H9 (cell line): ENCODE measurements at regions not wholly inside any gene's neighbourhood (a gene's known extent, or its start where the extent isn't known, plus 50 kb on each side); places are given as distances from the start of the nearest gene placed in this dataset.

Experiments
- DNase-seq: peaks from one replicate; pipeline ENCODE4 v3.0.0-alpha.2; 2017
- H2AFZ ChIP-seq: one replicate; pipeline ENCODE4 v1.6.1; 2013; ENCODE audit warnings: mild to moderate bottlenecking, low read length, control low read depth, moderate library complexity
- H2AK5ac ChIP-seq: 2 replicates; pipeline ENCODE4 v1.6.1; 2013; ENCODE audit warnings: low read length, control low read depth, mixed read lengths; ENCODE audit not compliant: insufficient read length
- H2BK120ac ChIP-seq: one replicate; pipeline ENCODE4 v1.6.1; 2013; ENCODE audit warnings: low read depth, mild to moderate bottlenecking, low read length, control low read depth, inconsistent platforms; ENCODE audit not compliant: poor library complexity, severe bottlenecking
- H2BK12ac ChIP-seq: 2 replicates; pipeline ENCODE4 v1.6.1; 2013; ENCODE audit warnings: low read length, control low read depth, mixed read lengths, low read depth; ENCODE audit not compliant: insufficient read length
- H2BK15ac ChIP-seq: 2 replicates; pipeline ENCODE4 v1.6.1; 2013; ENCODE audit warnings: low read depth, low read length, control low read depth
- H2BK20ac ChIP-seq: one replicate; pipeline ENCODE4 v1.6.1; 2013; ENCODE audit warnings: low read depth, mild to moderate bottlenecking, low read length, control low read depth, inconsistent platforms; ENCODE audit not compliant: poor library complexity, severe bottlenecking
- H2BK5ac ChIP-seq: 2 replicates; pipeline ENCODE4 v1.6.1; 2013; ENCODE audit warnings: low read length, control low read depth, mixed read lengths; ENCODE audit not compliant: insufficient read length
- H3K14ac ChIP-seq: 2 replicates; pipeline ENCODE4 v1.6.1; 2013; ENCODE audit warnings: low read length, control low read depth; ENCODE audit not compliant: insufficient read depth
- H3K18ac ChIP-seq: 2 replicates; pipeline ENCODE4 v1.6.1; 2013; ENCODE audit warnings: low read depth, mild to moderate bottlenecking, mixed read lengths, low read length, control low read depth; ENCODE audit not compliant: insufficient read length
- H3K23ac ChIP-seq: 2 replicates; pipeline ENCODE4 v1.6.1; 2013; ENCODE audit warnings: low read length, control low read depth, mixed read lengths, low read depth; ENCODE audit not compliant: insufficient read length
- H3K23me2 ChIP-seq: 2 replicates; pipeline ENCODE4 v1.6.1; 2013; ENCODE audit warnings: low read depth, mild to moderate bottlenecking, mixed read lengths, low read length, control low read depth; ENCODE audit not compliant: insufficient read length, poor library complexity, severe bottlenecking
- H3K27ac ChIP-seq: 2 replicates; pipeline ENCODE4 v1.5.1; 2013; ENCODE audit warnings: low read length, control low read depth, mixed read lengths, low read depth; ENCODE audit not compliant: insufficient read length
- H3K27me3 ChIP-seq: 2 replicates; pipeline ENCODE4 v1.6.1; 2013; ENCODE audit warnings: low read length, control low read depth, inconsistent platforms; ENCODE audit not compliant: insufficient read depth
- H3K4ac ChIP-seq: 2 replicates; pipeline ENCODE4 v1.6.1; 2013; ENCODE audit warnings: low read depth, mild to moderate bottlenecking, control low read depth, inconsistent platforms, low read length, moderate library complexity
- H3K4me1 ChIP-seq: 2 replicates; pipeline ENCODE4 v1.6.1; 2013; ENCODE audit warnings: low read length, control low read depth, inconsistent platforms; ENCODE audit not compliant: insufficient read depth
- H3K4me2 ChIP-seq: 2 replicates; pipeline ENCODE4 v1.6.1; 2013; ENCODE audit warnings: low read length, control low read depth, mixed read lengths; ENCODE audit not compliant: insufficient read length, insufficient read depth
- H3K56ac ChIP-seq: 2 replicates; pipeline ENCODE4 v1.6.1; 2013; ENCODE audit warnings: low read depth, mild to moderate bottlenecking, mixed read lengths, low read length, control low read depth; ENCODE audit not compliant: insufficient read length
- H3K79me1 ChIP-seq: 2 replicates; pipeline ENCODE4 v1.6.1; 2013; ENCODE audit warnings: low read depth, mild to moderate bottlenecking, moderate library complexity, low read length, control low read depth, inconsistent platforms; ENCODE audit not compliant: insufficient read depth, poor library complexity, severe bottlenecking
- H3K79me2 ChIP-seq: 2 replicates; pipeline ENCODE4 v1.6.1; 2013; ENCODE audit warnings: low read length, control low read depth, inconsistent platforms; ENCODE audit not compliant: insufficient read depth
- H3K9ac ChIP-seq: 2 replicates; pipeline ENCODE4 v1.6.1; 2013; ENCODE audit warnings: low read length, control low read depth, mixed read lengths; ENCODE audit not compliant: insufficient read length; ENCODE audit errors: extremely low read depth
- H3K9me3 ChIP-seq: one replicate; pipeline ENCODE4 v1.6.1; 2013; ENCODE audit warnings: low read depth, low read length, inconsistent platforms; ENCODE audit not compliant: control insufficient read depth
- H3T11ph ChIP-seq: one replicate; pipeline ENCODE4 v1.6.1; 2013; ENCODE audit warnings: mild to moderate bottlenecking, low read length, control low read depth, inconsistent platforms
- H4K20me1 ChIP-seq: one replicate; pipeline ENCODE4 v1.6.1; 2013; ENCODE audit not compliant: control insufficient read depth, insufficient read length, insufficient read depth
- H4K5ac ChIP-seq: 2 replicates; pipeline ENCODE4 v1.6.1; 2013; ENCODE audit warnings: low read depth, mild to moderate bottlenecking, mixed read lengths, low read length, control low read depth; ENCODE audit not compliant: insufficient read length
- H4K8ac ChIP-seq: replicated peaks from 2 replicates; pipeline ENCODE4 v1.6.1; 2013; ENCODE audit warnings: low read length, control low read depth, mixed read lengths, low read depth; ENCODE audit not compliant: insufficient read length
- H4K91ac ChIP-seq: 2 replicates; pipeline ENCODE4 v1.6.1; 2013; ENCODE audit warnings: low read depth, mild to moderate bottlenecking, moderate library complexity, mixed read lengths, low read length, control low read depth; ENCODE audit not compliant: insufficient read length
- H3K27ac Mint-ChIP-seq, 3 experiments: 2 replicates in 2 of 3; 3 replicates in 1 of 3; pipeline ENCODE4 v1.8.0; 2020 to 2021; ENCODE audit warnings: mixed read lengths in 3 of 3, mild to moderate bottlenecking in 1 of 3, moderate library complexity in 1 of 3
- H3K27me3 Mint-ChIP-seq: 2 replicates; pipeline ENCODE4 v1.8.0; 2021; ENCODE audit warnings: low read depth, mild to moderate bottlenecking, moderate library complexity, mixed read lengths
- H3K36me3 Mint-ChIP-seq, 3 experiments: 2 replicates in 2 of 3; 3 replicates in 1 of 3; pipeline ENCODE4 v1.8.0; 2020 to 2021; ENCODE audit warnings: low read depth in 3 of 3, mixed read lengths in 3 of 3; ENCODE audit not compliant: insufficient read depth in 1 of 3
- H3K4me1 Mint-ChIP-seq, 2 experiments: 2 replicates each; pipeline ENCODE4 v1.8.0; 2020; ENCODE audit warnings: mixed read lengths in 2 of 2
- H3K4me3 Mint-ChIP-seq, 2 experiments: 2 replicates in 1 of 2; 3 replicates in 1 of 2; pipeline ENCODE4 v1.8.0; 2020 to 2021; ENCODE audit warnings: mild to moderate bottlenecking in 2 of 2, mixed read lengths in 2 of 2, moderate library complexity in 1 of 2
- H3K9me3 Mint-ChIP-seq, 2 experiments: 2 replicates in 1 of 2; 3 replicates in 1 of 2; pipeline ENCODE4 v1.8.0; 2020; ENCODE audit warnings: mild to moderate bottlenecking in 2 of 2, mixed read lengths in 2 of 2, moderate library complexity in 1 of 2
- CTCF ChIP-seq: fragments of 200-600 bp; sonication (generic); conservative IDR thresholded peaks from 3 replicates; pipeline ENCODE4 v1.8.0; 2021; ENCODE audit warnings: antibody characterized with exemption, mild to moderate bottlenecking
- WGBS: extraction: QIAGEN DNeasy Blood & Tissue Kit; methylation state at CpG from one replicate; pipeline ENCODE4 v1.1.7; 2013; ENCODE audit warnings: missing lambda C conversion rate, low lambda C conversion rate, mixed read lengths; ENCODE audit not compliant: insufficient read length; ENCODE audit errors: extremely low coverage; 5-methylcytosine and 5-hydroxymethylcytosine counted together

- no CpG with 5 or more reads among the region's 8 CpGs for WGBS
- Histone ChIP-seq H3T11ph (no peak overlapping the region), H2BK5ac (no peak overlapping the region), H2BK120ac (no peak overlapping the region), H4K5ac (no peak overlapping the region), H3K56ac (no peak overlapping the region), H3K4me2 (no peak overlapping the region), H3K23me2 (no peaks in the 10 kb centered on the region), H3K4ac (no peak overlapping the region), H3K9me3 (no peaks in the 10 kb centered on the region), H3K4me1 (no peaks in the 10 kb centered on the region), H2BK12ac (no peak overlapping the region), H2AFZ (no peak overlapping the region), H4K91ac (no peak overlapping the region), H2BK20ac (no peak overlapping the region), H3K18ac (no peak overlapping the region), H3K23ac (no peak overlapping the region), H3K9ac (no peak overlapping the region), H4K20me1 (no peaks in the 10 kb centered on the region), H3K79me2 (no peaks in the 10 kb centered on the region), H2BK15ac (no peak overlapping the region), H3K27me3 (no peaks in the 10 kb centered on the region), H4K8ac (no peak overlapping the region), H3K27ac (no peak overlapping the region), H3K14ac (no peak overlapping the region), H2AK5ac (no peak overlapping the region), H3K79me1 (no peaks in the 10 kb centered on the region)
- Mint-ChIP-seq H3K4me1 (peaks cover 6 to 13% of the 10 kb centered on the region in 2 experiments; a peak in 2 of 4 replicates), H3K27ac (peak overlapping the region in 1 of 3 experiments; percentile 52; a peak in 1 of 7 replicates), H3K27me3 (no peaks in the 10 kb centered on the region), H3K4me3 (no peak overlapping the region), H3K9me3 (peaks cover 6% of the 10 kb centered on the region in 2 experiments), H3K36me3 (peaks cover 3 to 8% (median 3%) of the 10 kb centered on the region in 3 experiments; a peak in 5 of 7 replicates)
- no peak for DNase-seq
- no peak for TF ChIP-seq CTCF
Observed at GRCh38 chr20:48564982-48565539, 262.7 kb downstream of the PREX1 start.
